ENCODE measurements at regions not wholly inside any gene's neighbourhood (a gene's known extent, or its start where the extent isn't known, plus 50 kb on each side); places are given as distances from the start of the nearest gene placed in this dataset.
"Not testable (repeated sequence)": the region's sequence is repeated elsewhere in the genome, so short reads cannot be mapped to it uniquely, and the experiment has no call there.

DNA sequence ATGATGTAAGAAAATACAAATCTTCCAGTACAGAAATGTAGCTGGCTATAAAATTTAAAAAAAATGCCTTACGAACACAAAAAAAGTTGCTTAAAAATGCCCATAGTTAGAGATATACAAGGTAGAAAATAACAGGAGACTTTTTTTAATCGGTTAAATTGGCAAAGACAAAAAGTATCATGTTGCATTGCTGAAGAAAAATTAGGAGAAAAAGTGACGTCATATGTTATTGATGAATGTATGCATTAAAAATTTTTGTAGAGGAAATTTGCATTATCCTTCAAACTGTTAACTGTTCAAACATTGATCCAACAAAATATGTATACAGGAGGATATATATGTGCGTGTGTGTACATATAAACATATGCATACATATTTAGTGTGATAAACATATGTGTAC, 1634.4 kb upstream of the PCDH7 start:
- H3K4me3 ChIP-seq (ENCODE audit: low read length) = no peak overlapping the region
- no peak for DNase-seq (ENCODE audit: low read depth)
- TF ChIP-seq, protein P1, sequence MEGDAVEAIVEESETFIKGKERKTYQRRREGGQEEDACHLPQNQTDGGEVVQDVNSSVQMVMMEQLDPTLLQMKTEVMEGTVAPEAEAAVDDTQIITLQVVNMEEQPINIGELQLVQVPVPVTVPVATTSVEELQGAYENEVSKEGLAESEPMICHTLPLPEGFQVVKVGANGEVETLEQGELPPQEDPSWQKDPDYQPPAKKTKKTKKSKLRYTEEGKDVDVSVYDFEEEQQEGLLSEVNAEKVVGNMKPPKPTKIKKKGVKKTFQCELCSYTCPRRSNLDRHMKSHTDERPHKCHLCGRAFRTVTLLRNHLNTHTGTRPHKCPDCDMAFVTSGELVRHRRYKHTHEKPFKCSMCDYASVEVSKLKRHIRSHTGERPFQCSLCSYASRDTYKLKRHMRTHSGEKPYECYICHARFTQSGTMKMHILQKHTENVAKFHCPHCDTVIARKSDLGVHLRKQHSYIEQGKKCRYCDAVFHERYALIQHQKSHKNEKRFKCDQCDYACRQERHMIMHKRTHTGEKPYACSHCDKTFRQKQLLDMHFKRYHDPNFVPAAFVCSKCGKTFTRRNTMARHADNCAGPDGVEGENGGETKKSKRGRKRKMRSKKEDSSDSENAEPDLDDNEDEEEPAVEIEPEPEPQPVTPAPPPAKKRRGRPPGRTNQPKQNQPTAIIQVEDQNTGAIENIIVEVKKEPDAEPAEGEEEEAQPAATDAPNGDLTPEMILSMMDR (IDR thresholded peaks at IDR 0.05; ENCODE audit: insufficient read depth, low read depth, low read length, missing control alignments) = no peak

DNA sequence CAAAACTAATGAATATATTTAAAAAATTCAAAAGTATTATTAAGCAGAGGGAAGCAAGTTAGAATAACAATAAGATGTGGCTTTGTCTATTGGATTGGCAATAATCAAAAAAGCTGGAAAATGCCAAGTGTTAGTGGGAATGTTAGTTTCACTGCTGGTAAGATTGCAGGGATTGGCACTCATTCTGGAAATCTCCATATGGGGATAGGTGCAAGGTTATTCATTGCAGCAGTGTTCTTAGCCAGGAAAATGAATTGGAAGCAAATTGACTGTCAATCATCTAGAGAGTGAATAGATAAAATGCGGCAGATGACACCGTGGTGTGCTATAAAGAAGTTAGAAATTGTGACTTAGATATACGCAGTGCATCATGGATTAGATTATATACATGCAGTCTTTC, 1615.5 kb upstream of the PCDH7 start:
- no peak for DNase-seq (ENCODE audit: low read depth)
- no peak overlapping the region for H3K4me3 ChIP-seq (ENCODE audit: low read length)
- TF ChIP-seq, protein P1 (IDR thresholded peaks at IDR 0.05; ENCODE audit: insufficient read depth, low read depth, low read length, missing control alignments) = no peak

DNA sequence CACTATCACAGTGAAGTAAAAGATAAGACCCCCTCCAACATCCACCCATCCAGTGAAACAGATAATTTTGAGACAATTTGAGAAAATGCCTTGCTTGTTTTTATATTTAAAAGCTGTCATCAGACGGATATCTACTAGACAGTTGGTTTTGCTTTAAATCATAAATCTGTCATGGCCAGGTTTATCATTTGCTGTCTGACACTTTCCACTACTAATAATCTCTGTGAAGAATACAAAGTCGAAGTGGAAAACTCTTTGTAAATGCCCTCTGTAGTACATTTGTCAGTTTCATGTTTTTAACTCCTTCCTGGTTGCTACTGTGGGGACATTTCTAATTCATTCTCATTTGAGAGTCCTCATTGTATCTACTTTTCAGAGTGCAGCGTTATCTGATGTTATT, 1606.2 kb upstream of the PCDH7 start:
- TF ChIP-seq, protein P1 (IDR thresholded peaks at IDR 0.05; ENCODE audit: insufficient read depth, low read depth, low read length, missing control alignments) = no peak
- H3K4me3 ChIP-seq (ENCODE audit: low read length) = no peak overlapping the region
- DNase-seq (ENCODE audit: low read depth) = no peak

DNA sequence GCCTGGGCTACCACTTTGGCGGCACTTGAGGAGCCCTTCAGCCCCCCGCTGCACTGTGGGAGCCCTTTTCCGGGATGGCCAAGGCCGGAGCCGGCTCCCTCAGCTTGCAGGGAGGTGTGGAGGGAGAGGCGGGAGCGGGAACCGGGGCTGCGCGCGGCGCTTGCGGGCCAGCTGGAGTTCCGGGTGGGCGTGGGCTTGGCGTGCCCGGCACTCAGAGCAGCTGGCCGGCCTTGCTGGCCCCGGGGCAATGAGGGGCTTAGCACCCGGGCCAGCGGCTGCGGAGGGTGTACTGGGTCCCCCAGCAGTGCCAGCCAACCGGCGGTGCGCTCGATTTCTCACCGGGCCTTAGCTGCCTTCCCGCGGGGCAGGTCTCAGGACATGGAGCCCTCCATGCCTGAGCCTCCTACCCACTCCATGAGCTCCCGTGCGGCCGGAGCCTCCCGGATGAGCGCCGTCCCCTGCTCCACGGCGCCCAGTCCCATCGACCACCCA, 1602.9 kb upstream of the PCDH7 start:
- DNase-seq (ENCODE audit: low read depth) = not testable (repeated sequence)

DNA sequence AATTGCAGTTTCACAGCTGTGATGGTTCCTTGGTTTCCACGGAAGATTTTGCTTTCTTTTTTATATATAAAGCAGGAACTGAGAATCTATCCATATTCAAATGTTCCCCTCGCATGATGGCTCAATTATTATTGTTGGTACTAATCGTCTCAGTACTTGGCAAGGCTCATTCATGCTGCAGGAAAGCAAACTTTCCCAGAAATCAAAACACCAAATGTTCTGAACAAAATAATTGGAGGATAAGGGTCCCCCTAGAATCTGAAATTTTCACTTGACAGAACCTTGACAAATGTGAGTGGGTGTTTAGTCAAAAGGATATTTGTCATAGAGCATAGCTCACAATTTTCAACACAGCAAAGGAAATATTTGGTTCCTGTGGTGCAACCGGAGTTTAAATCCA, 1598.6 kb upstream of the PCDH7 start:
- H3K4me3 ChIP-seq (ENCODE audit: low read length) = no peak overlapping the region
- no peak for DNase-seq (ENCODE audit: low read depth)
- TF ChIP-seq, protein P1 (IDR thresholded peaks at IDR 0.05; ENCODE audit: insufficient read depth, low read depth, low read length, missing control alignments) = no peak

More for the DNA sequence above, 1602.9 kb upstream of the PCDH7 start:
- not testable (repeated sequence) for H3K4me3 ChIP-seq (ENCODE audit: low read length)

DNA sequence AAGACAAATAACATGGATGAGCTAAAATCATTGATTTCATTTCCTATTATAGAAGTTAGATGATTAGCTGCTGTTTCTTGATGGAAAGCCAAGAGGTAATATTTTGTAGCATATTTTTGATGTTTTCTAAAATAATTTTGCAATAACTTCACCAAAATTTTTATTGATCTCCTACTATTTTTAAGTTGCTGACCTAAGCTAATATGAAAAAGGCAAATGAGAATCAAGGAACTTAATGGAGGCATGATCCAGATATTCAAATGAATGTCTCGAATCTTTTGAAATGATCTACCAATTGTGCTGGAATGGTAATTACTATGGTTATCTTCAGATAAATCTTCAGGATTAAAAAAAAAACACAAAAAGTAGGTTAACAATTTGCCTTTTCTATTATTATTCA, 1591.4 kb upstream of the PCDH7 start:
- no peak overlapping the region for H3K4me3 ChIP-seq (ENCODE audit: low read length)
- TF ChIP-seq, protein P1 (IDR thresholded peaks at IDR 0.05; ENCODE audit: insufficient read depth, low read depth, low read length, missing control alignments) = no peak
- DNase-seq (ENCODE audit: low read depth) = no peak

DNA sequence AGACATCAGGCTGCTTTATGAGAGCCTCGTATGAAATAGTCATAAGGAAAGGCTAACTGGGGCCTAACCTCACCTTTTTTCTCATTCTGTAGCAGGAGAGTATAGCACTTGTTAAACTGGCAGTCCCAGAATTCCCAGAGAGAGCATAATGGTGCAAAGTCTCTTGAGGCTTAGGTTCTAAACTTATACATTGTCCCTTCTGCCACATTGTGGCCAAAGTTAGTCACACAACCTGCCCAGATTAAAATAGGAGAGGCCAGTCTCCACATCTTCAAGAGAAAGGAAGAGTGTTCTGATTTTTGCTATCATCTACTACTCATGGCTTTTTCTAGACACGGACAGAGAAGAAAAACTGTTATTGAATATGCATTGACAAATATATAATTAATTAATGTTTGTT, 1588.9 kb upstream of the PCDH7 start:
- peak; percentile 3 for DNase-seq (ENCODE audit: low read depth)
- TF ChIP-seq, protein P1 (IDR thresholded peaks at IDR 0.05; ENCODE audit: insufficient read depth, low read depth, low read length, missing control alignments) = peak; percentile 4
- H3K4me3 ChIP-seq (ENCODE audit: low read length) = no peak overlapping the region
